Panc1 (cell line): ENCODE measurements at regions not wholly inside any gene's neighbourhood (a gene's known extent, or its start where the extent isn't known, plus 50 kb on each side); places are given as distances from the start of the nearest gene placed in this dataset.

Source experiments
- POLR2AphosphoS5 ChIP-seq: IDR thresholded peaks from 2 replicates; pipeline ENCODE4 v1.6.1; 2012; ENCODE audit warnings: mild to moderate bottlenecking, low read depth, low read length, moderate library complexity
- TF ChIP-seq, protein P1 (sequence below): fragments of 450-650 bp; IDR thresholded peaks from 2 replicates; pipeline ENCODE4 v1.5.1; 2017; ENCODE audit warnings: mild to moderate bottlenecking

DNA sequence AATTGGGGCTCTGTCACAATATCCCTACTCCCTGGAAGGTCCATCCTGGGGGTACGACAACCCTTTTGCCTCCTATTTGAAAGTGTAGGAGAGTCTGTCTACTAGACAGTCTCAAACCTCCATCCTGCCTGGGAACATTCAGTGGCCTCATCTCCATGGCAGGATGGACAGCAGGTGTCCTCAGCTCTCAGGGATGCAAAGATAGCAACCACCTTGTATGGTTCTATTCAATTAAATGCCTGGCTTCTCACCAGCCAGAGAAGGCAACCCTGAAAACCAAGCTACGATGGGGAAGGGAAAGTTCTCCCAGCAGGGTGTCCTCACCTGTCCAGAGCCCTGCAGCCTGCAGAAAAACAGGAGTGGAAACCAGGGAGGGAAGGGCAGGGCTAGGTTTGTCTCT lies 164.9 kb downstream of the MIAT start:
- TF ChIP-seq POLR2AphosphoS5, result no peak
- TF ChIP-seq, protein P1, sequence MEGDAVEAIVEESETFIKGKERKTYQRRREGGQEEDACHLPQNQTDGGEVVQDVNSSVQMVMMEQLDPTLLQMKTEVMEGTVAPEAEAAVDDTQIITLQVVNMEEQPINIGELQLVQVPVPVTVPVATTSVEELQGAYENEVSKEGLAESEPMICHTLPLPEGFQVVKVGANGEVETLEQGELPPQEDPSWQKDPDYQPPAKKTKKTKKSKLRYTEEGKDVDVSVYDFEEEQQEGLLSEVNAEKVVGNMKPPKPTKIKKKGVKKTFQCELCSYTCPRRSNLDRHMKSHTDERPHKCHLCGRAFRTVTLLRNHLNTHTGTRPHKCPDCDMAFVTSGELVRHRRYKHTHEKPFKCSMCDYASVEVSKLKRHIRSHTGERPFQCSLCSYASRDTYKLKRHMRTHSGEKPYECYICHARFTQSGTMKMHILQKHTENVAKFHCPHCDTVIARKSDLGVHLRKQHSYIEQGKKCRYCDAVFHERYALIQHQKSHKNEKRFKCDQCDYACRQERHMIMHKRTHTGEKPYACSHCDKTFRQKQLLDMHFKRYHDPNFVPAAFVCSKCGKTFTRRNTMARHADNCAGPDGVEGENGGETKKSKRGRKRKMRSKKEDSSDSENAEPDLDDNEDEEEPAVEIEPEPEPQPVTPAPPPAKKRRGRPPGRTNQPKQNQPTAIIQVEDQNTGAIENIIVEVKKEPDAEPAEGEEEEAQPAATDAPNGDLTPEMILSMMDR, result no peak
